GM19395 (cell line): ENCODE measurements at regions not wholly inside any gene's neighbourhood (a gene's known extent, or its start where the extent isn't known, plus 50 kb on each side); places are given as distances from the start of the nearest gene placed in this dataset.
A peak's percentile ranks its signal among the peaks of the same experiment; 100 is the strongest.
"Not testable (repeated sequence)": the region's sequence is repeated elsewhere in the genome, so short reads cannot be mapped to it uniquely, and the experiment has no call there.

Experiments
- ATAC-seq: cut with Tn5 transposase; IDR thresholded peaks from one replicate; pipeline ENCODE4 v1.9.1; 2021; ENCODE audit warnings: mild to moderate bottlenecking, moderate library complexity; ENCODE audit not compliant: unreplicated experiment

- ATAC-seq = no peak
Observed at GRCh38 chr13:58472483-58472882, 840.9 kb downstream of the PCDH17 start.

- no peak for ATAC-seq
Observed at GRCh38 chr13:58474581-58474980, 843.0 kb downstream of the PCDH17 start.

GRCh38 chr13:58476206-58476918 lies 844.8 kb downstream of the PCDH17 start:
- no peak for ATAC-seq

- ATAC-seq = no peak
Observed at GRCh38 chr13:58478858-58479257, 847.3 kb downstream of the PCDH17 start.

GRCh38 chr13:58480061-58480460 lies 848.5 kb downstream of the PCDH17 start:
- no peak for ATAC-seq

GRCh38 chr13:58488251-58488650 lies 856.7 kb downstream of the PCDH17 start:
- ATAC-seq = no peak

GRCh38 chr13:58495668-58496067 lies 864.1 kb downstream of the PCDH17 start:
- ATAC-seq = no peak

- no peak for ATAC-seq
Observed at GRCh38 chr13:58500938-58501337, 869.4 kb downstream of the PCDH17 start.

- ATAC-seq = not testable (repeated sequence)
Observed at GRCh38 chr13:58504202-58504700, 872.7 kb downstream of the PCDH17 start.

- not testable (repeated sequence) for ATAC-seq
Observed at GRCh38 chr13:58505262-58505920, 873.8 kb downstream of the PCDH17 start.

- no peak for ATAC-seq
Observed at GRCh38 chr13:58528351-58528750, 896.8 kb downstream of the PCDH17 start.

- ATAC-seq = no peak
Observed at GRCh38 chr13:58531614-58532013, 900.1 kb downstream of the PCDH17 start.

- no peak for ATAC-seq
Observed at GRCh38 chr13:58542530-58542929, 911.0 kb downstream of the PCDH17 start.

GRCh38 chr13:58547419-58547818 lies 915.9 kb downstream of the PCDH17 start:
- no peak for ATAC-seq

- ATAC-seq = no peak
Observed at GRCh38 chr13:58566176-58566575, 934.6 kb downstream of the PCDH17 start.

- ATAC-seq = no peak
Observed at GRCh38 chr13:58573743-58574142, 942.2 kb downstream of the PCDH17 start.

GRCh38 chr13:58574791-58575190 lies 943.2 kb downstream of the PCDH17 start:
- ATAC-seq = no peak

GRCh38 chr13:58579468-58579867 lies 947.9 kb downstream of the PCDH17 start:
- ATAC-seq = no peak

- no peak for ATAC-seq
Observed at GRCh38 chr13:58583966-58584365, 952.4 kb downstream of the PCDH17 start.

GRCh38 chr13:58584610-58585009 lies 953.1 kb downstream of the PCDH17 start:
- ATAC-seq = no peak

GRCh38 chr13:58587183-58587582 lies 955.6 kb downstream of the PCDH17 start:
- peak; percentile 99 for ATAC-seq

GRCh38 chr13:58592052-58592451 lies 960.5 kb downstream of the PCDH17 start:
- no peak for ATAC-seq
